ENCODE measurements at regions not wholly inside any gene's neighbourhood (a gene's known extent, or its start where the extent isn't known, plus 50 kb on each side); places are given as distances from the start of the nearest gene placed in this dataset.

- no peak for DNase-seq
- Histone ChIP-seq H3K4me3 (no peak overlapping the region), H3K27ac (no peak overlapping the region), H3K9me3 (peaks cover 0 to 2% (median 0%) of the 10 kb centered on the region in 11 donors), H3K27me3 (no peaks in the 10 kb centered on the region), H3K36me3 (no peaks in the 10 kb centered on the region), H3K4me1 (no peaks in the 10 kb centered on the region)
- WGBS, 2 donors: 38% methylated on average over 1 of the region's 1 CpG
- no peak for TF ChIP-seq CTCF (IDR thresholded peaks at IDR 0.05)
- ATAC-seq: no peak
- intact Hi-C loops (cut with DNase I): no loop called here
These were observed 944.5 kb upstream of the SOX9 start for GRCh38 chr17:71176331-71176730.

- no peak for ATAC-seq
These were observed 943.8 kb upstream of the SOX9 start for GRCh38 chr17:71176928-71177443.

GRCh38 chr17:71180801-71181385 is 939.9 kb upstream of the SOX9 start:
- no peak for TF ChIP-seq CTCF (IDR thresholded peaks at IDR 0.05)
- peak in 1 of 8 donors; percentile 52 for ATAC-seq
- H3K36me3 ChIP-seq: no peaks in the 10 kb centered on the region

More at GRCh38 chr17:71176928-71177443, 943.8 kb upstream of the SOX9 start:
- no peak overlapping the region for H3K4me3 ChIP-seq
- no peaks in the 10 kb centered on the region for H3K27me3 ChIP-seq
- peaks cover 0 to 2% (median 0%) of the 10 kb centered on the region in 11 donors for H3K9me3 ChIP-seq
- H3K27ac ChIP-seq: no peak overlapping the region
- TF ChIP-seq CTCF (IDR thresholded peaks at IDR 0.05): no peak
- intact Hi-C loops (cut with DNase I): no loop called here
- no peak for DNase-seq
- H3K4me1 ChIP-seq: no peaks in the 10 kb centered on the region
- 74 to 82% methylated on average over 6 of the region's 6 CpGs for WGBS, 2 donors
- H3K36me3 ChIP-seq: no peaks in the 10 kb centered on the region

GRCh38 chr17:71183066-71183660 is 937.7 kb upstream of the SOX9 start:
- no peak for TF ChIP-seq CTCF (IDR thresholded peaks at IDR 0.05)
- ATAC-seq: no peak

More at GRCh38 chr17:71180801-71181385, 939.9 kb upstream of the SOX9 start:
- H3K9me3 ChIP-seq: peaks cover 0 to 5% (median 0%) of the 10 kb centered on the region in 11 donors
- H3K4me1 ChIP-seq: no peaks in the 10 kb centered on the region
- no peaks in the 10 kb centered on the region for H3K27me3 ChIP-seq
- H3K27ac ChIP-seq: no peak overlapping the region
- H3K4me3 ChIP-seq: no peak overlapping the region
- 29 to 42% methylated on average over 6 of the region's 6 CpGs for WGBS, 2 donors
- no peak for DNase-seq
- intact Hi-C loops (cut with DNase I): no loop called here

More at GRCh38 chr17:71183066-71183660, 937.7 kb upstream of the SOX9 start:
- H3K4me3 ChIP-seq: no peak overlapping the region
- H3K4me1 ChIP-seq: no peaks in the 10 kb centered on the region
- 74 to 77% methylated on average over 4 of the region's 4 CpGs for WGBS, 2 donors
- no peak overlapping the region for H3K27ac ChIP-seq
- DNase-seq: no peak
- peaks cover 0 to 5% (median 0%) of the 10 kb centered on the region in 11 donors for H3K9me3 ChIP-seq
- no peaks in the 10 kb centered on the region for H3K27me3 ChIP-seq
- intact Hi-C loops (cut with DNase I): no loop called here
- H3K36me3 ChIP-seq: no peaks in the 10 kb centered on the region
